GM12891 (cell line): ENCODE measurements at regions not wholly inside any gene's neighbourhood (a gene's known extent, or its start where the extent isn't known, plus 50 kb on each side); places are given as distances from the start of the nearest gene placed in this dataset.

Source experiments
- PAX5 ChIP-seq: IDR thresholded peaks from 2 replicates; pipeline ENCODE4 v1.6.1; 2011; ENCODE audit warnings: low read length, moderate library complexity, mild to moderate bottlenecking; ENCODE audit not compliant: insufficient read depth, severe bottlenecking
- POLR2A ChIP-seq: IDR thresholded peaks from 2 replicates; pipeline ENCODE4 v1.6.1; 2011; ENCODE audit warnings: low read depth, low read length, control low read depth
- POLR2AphosphoS5 ChIP-seq: IDR thresholded peaks from 2 replicates; pipeline ENCODE4 v1.6.1; 2011; ENCODE audit warnings: low read depth, low read length, control low read depth
- POU2F2 ChIP-seq: IDR thresholded peaks from 2 replicates; pipeline ENCODE4 v1.6.1; 2011; ENCODE audit warnings: low read depth, mild to moderate bottlenecking, control low read depth, low read length, moderate library complexity
- SPI1 ChIP-seq: IDR thresholded peaks from 2 replicates; pipeline ENCODE4 v1.6.1; 2011; ENCODE audit warnings: low read depth, low read length, control low read depth
- TAF1 ChIP-seq: IDR thresholded peaks from 2 replicates; pipeline ENCODE4 v1.6.1; 2011; ENCODE audit warnings: low read depth, low read length, control low read depth

DNA sequence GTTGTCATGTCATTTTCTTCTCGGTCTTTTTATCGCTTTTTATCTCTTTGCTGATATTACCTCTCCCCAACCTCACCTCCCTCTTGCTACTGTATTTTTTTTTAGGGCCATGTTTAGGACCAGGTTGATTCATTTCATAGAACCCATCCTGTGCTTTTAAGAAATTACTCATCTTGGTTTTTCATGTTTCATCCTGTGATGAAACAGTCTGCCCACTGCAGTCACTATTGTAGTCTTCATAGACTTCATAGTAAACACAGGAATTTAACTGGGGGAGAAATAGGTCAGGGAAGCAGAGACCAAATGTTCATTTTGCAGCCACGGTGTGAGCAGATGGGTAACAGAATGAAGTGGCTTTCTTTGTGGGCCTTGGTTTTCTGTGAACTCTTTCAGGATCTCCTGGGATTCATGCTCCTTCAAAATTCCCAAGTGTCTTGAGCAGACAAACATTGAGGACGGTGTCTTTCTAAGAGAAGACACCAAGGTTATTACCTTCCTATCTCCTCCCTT is 161.8 kb downstream of the NAA11 start:
- TF ChIP-seq POLR2A = no peak
- TF ChIP-seq POLR2AphosphoS5 = no peak
- TF ChIP-seq TAF1 = no peak
- TF ChIP-seq PAX5 = no peak
- TF ChIP-seq SPI1 = no peak
- no peak for TF ChIP-seq POU2F2
